ENCODE measurements at regions not wholly inside any gene's neighbourhood (a gene's known extent, or its start where the extent isn't known, plus 50 kb on each side); places are given as distances from the start of the nearest gene placed in this dataset.

DNA sequence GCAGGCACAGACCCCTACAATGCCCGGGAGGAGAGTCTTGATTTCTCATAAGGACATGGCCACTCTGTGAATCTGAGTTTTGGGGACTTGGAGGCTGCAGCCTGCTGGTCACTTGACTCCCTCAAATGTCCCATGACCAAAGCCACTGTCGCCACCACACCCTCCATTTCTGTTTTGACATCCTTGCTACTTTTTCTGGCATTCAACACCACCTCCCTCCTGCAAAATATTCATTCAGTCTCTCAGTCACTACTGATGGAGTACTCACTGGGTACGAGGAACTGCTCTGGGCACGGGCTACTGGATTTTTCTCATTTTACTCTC is 208.6 kb upstream of the HAAO start:
- H3K9me3 Mint-ChIP-seq (ENCODE audit: low read depth) = peaks cover 2% of the 10 kb centered on the region
- TF ChIP-seq, protein P1, sequence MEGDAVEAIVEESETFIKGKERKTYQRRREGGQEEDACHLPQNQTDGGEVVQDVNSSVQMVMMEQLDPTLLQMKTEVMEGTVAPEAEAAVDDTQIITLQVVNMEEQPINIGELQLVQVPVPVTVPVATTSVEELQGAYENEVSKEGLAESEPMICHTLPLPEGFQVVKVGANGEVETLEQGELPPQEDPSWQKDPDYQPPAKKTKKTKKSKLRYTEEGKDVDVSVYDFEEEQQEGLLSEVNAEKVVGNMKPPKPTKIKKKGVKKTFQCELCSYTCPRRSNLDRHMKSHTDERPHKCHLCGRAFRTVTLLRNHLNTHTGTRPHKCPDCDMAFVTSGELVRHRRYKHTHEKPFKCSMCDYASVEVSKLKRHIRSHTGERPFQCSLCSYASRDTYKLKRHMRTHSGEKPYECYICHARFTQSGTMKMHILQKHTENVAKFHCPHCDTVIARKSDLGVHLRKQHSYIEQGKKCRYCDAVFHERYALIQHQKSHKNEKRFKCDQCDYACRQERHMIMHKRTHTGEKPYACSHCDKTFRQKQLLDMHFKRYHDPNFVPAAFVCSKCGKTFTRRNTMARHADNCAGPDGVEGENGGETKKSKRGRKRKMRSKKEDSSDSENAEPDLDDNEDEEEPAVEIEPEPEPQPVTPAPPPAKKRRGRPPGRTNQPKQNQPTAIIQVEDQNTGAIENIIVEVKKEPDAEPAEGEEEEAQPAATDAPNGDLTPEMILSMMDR (IDR thresholded peaks at IDR 0.05) = no peak
- H3K4me1 Mint-ChIP-seq (ENCODE audit: low read depth) = peaks cover 10% of the 10 kb centered on the region
- no peak for DNase-seq (ENCODE audit: low spot score)
- H3K27ac Mint-ChIP-seq (ENCODE audit: unreplicated experiment) = no peak overlapping the region
- no peaks in the 10 kb centered on the region for H3K27me3 Mint-ChIP-seq (ENCODE audit: low read depth)
- no peak overlapping the region for H3K4me3 Mint-ChIP-seq (ENCODE audit: unreplicated experiment)
- no peaks in the 10 kb centered on the region for H3K36me3 Mint-ChIP-seq (ENCODE audit: low read depth)

DNA sequence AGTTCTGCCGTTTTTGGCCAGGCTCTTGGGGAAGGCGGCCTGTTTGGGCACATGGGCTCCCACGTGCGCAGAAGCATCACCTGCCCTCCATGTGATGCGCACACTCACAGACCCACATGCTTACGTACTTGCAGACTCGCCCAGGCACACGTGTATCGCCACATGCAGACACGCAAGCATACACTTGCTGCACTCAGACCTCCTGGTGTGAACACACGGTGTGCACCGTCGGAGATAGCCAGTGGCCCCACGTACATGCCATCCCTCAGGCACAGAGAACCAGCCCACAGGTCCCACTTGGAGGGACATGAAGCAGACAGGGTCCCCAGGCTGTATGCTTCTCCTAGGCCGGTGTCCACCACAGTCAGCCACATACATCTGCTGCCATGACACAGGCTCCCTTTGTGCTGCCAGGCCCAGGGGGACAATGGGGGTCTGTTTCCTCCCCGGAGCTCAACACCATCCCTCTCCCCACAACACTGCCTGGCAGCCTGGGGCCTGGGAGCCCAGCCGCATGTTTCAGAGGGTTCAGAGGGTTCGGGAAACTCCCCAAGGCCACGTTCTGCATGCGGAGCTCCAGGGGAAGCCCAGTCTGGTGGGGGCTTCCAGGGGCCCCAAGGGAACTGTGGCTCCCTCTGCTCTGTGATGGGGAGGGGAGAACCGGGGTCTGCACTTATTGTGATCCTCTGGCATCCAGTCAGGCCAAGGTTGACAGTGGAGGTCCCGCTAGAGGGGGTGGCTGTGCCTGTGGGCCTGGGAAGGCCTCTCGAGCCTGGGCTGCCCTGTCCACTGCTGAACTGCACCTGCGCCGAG is 208.1 kb upstream of the HAAO start:
- Mint-ChIP-seq H3K27me3 (ENCODE audit: low read depth) (no peaks in the 10 kb centered on the region), H3K4me3 (ENCODE audit: unreplicated experiment) (no peak overlapping the region), H3K9me3 (ENCODE audit: low read depth) (peaks cover 7% of the 10 kb centered on the region), H3K36me3 (ENCODE audit: low read depth) (peaks cover 5% of the 10 kb centered on the region), H3K4me1 (ENCODE audit: low read depth) (peaks cover 4% of the 10 kb centered on the region), H3K27ac (ENCODE audit: unreplicated experiment) (no peak overlapping the region)
- peak; percentile 47 for DNase-seq (ENCODE audit: low spot score)
- TF ChIP-seq, protein P1 (IDR thresholded peaks at IDR 0.05) = no peak

DNA sequence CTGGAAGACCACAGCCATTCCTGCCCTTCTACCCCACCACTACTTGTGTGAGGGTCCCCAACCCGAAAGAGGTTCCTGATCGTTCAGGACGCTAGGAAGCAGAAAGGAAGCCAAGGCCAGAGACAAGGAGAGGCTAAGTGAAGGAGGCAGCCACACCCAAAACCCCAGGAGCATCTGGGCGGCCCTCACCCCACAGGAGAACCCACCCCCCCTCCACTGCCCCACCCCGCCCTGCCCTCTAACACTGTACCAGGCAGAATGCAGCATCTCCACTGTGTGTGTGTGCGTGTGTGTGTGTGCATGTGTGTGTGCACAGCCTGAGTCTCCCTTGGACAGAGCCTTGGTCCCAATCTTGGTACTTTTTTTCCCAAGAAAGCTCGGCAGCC is 207.5 kb upstream of the HAAO start:
- DNase-seq (ENCODE audit: low spot score) = peak; percentile 28
- Mint-ChIP-seq H3K9me3 (ENCODE audit: low read depth) (peaks cover 8% of the 10 kb centered on the region), H3K4me1 (ENCODE audit: low read depth) (no peaks in the 10 kb centered on the region), H3K4me3 (ENCODE audit: unreplicated experiment) (no peak overlapping the region), H3K36me3 (ENCODE audit: low read depth) (peaks cover 5% of the 10 kb centered on the region), H3K27me3 (ENCODE audit: low read depth) (no peaks in the 10 kb centered on the region), H3K27ac (ENCODE audit: unreplicated experiment) (no peak overlapping the region)
- TF ChIP-seq, protein P1 (IDR thresholded peaks at IDR 0.05) = no peak

DNA sequence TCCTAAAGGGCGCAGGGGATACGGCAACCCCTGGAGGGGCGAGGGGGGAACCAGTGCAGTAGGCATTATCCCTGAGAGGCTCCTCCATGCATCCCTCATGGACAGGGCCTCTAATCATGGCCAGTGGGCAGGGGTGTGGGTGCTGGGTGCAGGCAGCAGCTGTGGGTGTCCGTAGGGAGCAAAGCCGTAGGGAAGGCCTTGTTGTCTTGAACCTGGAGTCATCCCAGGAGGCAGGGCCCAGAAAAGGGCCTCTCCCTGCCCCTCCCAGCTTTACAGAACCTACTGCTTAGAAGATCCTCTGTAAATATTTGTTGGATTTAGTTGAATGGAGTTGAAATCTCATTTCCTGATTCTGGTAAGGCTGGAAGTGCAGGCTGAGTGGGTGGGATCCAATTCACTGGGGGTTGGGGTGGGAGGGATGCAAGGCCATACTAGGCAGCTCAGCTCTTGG is 207.0 kb upstream of the HAAO start:
- Mint-ChIP-seq H3K27ac (ENCODE audit: unreplicated experiment) (no peak overlapping the region), H3K4me1 (ENCODE audit: low read depth) (no peaks in the 10 kb centered on the region)

DNA sequence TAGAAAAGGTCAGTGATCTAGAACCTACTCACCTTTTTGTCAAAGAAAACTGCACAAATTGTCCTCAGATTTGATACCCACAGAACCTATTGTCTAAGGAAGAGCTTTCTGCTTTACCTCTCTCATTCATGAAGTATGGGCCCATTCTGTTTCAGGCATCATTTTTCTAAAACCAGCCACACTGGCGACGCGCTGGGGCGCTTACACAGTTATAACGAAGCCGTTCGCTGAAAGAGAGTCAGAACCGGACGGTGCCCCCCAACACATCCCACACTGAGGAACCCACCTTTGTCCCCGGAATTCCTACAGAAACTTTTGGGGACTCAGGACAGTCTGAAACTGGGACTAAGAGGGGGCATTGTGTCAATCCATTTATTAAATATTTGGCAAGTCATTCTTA is 206.3 kb upstream of the HAAO start:
- Mint-ChIP-seq H3K27me3 (ENCODE audit: low read depth) (no peaks in the 10 kb centered on the region), H3K27ac (ENCODE audit: unreplicated experiment) (no peak overlapping the region), H3K9me3 (ENCODE audit: low read depth) (peaks cover 8% of the 10 kb centered on the region), H3K36me3 (ENCODE audit: low read depth) (peaks cover 5% of the 10 kb centered on the region), H3K4me3 (ENCODE audit: unreplicated experiment) (no peak overlapping the region), H3K4me1 (ENCODE audit: low read depth) (no peaks in the 10 kb centered on the region)
- peak; percentile 30 for DNase-seq (ENCODE audit: low spot score)
- TF ChIP-seq, protein P1 (IDR thresholded peaks at IDR 0.05) = no peak

More for the DNA sequence above, 207.0 kb upstream of the HAAO start:
- Mint-ChIP-seq H3K4me3 (ENCODE audit: unreplicated experiment) (no peak overlapping the region), H3K27me3 (ENCODE audit: low read depth) (no peaks in the 10 kb centered on the region), H3K9me3 (ENCODE audit: low read depth) (peaks cover 8% of the 10 kb centered on the region), H3K36me3 (ENCODE audit: low read depth) (peaks cover 5% of the 10 kb centered on the region)
- TF ChIP-seq, protein P1 (IDR thresholded peaks at IDR 0.05) = no peak
- DNase-seq (ENCODE audit: low spot score) = peak; percentile 43
